Activated CD4-positive, alpha-beta T cell treated with anti-CD3 and anti-CD28 coated beads, Interleukin-2, amount 50 U/mL, for 1 hour (primary cell): ENCODE measurements at regions not wholly inside any gene's neighbourhood (a gene's known extent, or its start where the extent isn't known, plus 50 kb on each side); places are given as distances from the start of the nearest gene placed in this dataset.
"Not testable (repeated sequence)": the region's sequence is repeated elsewhere in the genome, so short reads cannot be mapped to it uniquely, and the experiment has no call there.

ENCODE experiments used
- DNase-seq: peaks from one replicate; pipeline ENCODE4 v3.0.0-alpha.2; 2020

- DNase-seq, result not testable (repeated sequence)
These were observed 82.0 kb upstream of the ADRB2 start for GRCh38 chr5:148744380-148744779.

GRCh38 chr5:148746826-148747535, 79.4 kb upstream of the ADRB2 start:
- DNase-seq, result no peak

DNA sequence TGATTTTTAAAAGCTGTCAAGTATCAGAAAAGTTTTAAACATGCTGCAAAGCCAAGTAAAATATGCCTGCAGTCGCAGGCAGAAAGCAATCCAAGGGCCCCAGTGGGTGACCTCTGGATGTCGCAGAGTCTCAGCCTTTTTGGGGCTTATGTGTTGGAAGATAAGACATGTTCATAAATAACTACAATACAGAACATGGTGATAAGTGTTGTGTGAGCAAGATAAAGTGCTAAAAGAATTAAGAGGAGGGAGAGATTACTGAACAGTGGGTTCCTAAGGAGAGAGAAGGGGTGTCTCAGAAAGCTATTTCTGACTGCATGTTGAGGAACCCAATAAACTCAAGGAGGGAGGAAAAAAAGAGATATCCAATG, 78.9 kb upstream of the ADRB2 start:
- no peak for DNase-seq

GRCh38 chr5:148748702-148749392, 77.6 kb upstream of the ADRB2 start:
- no peak for DNase-seq

DNA sequence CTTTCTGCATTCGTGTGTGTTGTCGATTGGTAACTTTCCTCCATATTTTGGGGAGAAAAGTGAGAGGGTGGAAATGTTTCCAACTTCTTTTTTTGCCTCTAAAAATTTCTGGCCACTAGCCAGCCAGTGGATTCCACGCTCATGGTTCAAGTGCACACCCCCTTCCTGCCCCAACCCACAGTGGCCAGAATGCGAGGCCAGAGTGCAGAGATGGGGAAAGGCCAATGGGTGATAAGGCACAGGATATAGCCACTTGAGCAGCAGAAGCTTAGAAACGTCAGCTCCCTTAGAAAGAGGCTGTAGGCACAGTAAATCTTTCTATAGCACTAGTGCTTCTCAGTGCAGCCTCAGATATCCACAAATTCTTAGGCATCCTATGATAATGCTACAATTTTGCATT, 75.8 kb upstream of the ADRB2 start:
- no peak for DNase-seq

DNA sequence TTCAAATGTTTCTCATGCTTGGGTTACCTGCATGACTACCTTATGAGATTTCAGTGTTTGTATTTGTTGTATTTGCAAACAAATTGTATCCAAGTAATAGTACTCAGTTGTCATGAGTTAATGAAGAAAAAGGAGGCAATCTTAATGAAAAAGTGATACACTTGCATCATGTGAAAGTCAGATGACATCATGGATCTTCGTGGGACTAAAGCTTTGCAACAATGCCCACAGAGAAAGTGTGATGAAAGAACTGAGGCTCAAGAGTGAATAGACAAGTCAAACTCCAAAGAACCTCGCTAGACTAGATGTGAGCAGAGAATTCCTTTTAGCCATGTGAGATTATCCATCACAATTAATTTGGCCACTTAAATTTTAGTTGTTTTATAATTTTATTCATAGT, 75.4 kb upstream of the ADRB2 start:
- no peak for DNase-seq

- DNase-seq, result not testable (repeated sequence)
These were observed 74.0 kb upstream of the ADRB2 start for GRCh38 chr5:148752375-148752774.

DNA sequence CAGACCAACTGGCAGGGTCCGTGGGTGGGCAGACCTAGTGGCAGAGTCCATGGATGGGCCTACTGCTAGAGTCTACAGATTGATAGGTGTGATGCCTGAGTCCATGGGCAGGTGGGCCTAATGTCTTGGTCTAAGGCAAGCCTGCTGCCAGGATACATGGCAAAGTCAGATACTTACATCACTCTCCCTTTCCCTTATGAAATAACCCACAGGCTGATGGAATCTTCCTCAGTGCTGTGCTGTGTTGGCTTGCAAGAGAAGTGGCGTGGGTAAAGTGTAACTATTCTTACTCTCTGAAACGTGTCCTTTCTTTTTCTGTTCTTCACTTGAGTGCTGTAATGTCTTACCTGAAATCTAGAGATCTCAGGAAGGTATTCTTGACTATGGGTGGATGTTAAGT, 67.3 kb upstream of the ADRB2 start:
- DNase-seq, result no peak

DNA sequence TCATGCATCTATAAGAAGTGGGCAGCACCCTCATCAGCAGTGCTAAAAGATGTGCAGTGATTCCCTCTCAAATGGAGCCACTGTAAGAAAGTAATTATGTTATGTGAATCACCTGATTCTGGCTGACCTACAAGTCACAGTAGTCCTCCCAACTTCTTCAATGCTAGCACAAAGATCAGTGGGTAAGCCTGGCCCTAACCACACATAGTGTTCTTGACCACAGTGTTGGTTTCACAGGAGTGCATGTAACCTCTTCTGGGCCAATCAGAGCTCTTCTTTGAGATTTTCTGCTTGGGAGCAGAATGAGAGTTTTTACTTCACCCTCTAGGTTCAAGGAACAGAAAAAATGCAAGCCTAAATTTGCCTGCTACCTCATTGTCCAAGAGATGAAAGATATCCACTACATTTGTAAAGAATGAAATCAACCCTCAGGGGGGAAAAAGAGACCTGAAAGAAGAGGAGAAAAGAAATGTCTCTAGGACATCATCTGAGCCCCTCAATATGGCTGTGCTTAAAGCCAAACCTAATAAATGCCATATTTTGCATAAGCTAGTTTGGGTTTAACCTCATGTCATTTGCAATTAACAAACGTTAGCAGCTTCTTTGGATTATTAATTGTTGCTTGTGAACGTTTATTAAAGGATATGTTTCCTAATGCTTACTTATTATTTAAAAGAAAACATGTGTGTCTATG, 65.3 kb upstream of the ADRB2 start:
- DNase-seq, result no peak

DNA sequence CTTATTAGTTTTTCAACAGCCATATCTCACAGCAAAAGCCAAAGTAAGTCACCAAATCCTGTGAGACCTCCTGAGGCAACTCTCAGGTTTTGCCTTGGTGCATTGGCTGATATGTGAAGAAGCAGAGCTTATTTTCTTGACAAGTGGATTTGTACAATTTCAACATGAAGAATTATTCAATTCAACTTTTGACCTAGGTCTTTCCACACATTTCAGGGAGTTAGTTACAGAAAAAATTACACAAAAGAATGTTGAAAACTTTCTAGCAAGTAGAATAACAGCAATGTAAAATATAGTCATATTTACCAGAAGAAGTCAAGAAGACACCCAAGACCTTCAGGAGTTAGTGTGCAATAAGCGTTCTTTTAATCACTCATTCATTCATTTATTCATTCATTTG, 62.4 kb upstream of the ADRB2 start:
- no peak for DNase-seq

- no peak for DNase-seq
These were observed 61.4 kb upstream of the ADRB2 start for GRCh38 chr5:148765061-148765460.

- no peak for DNase-seq
These were observed 57.5 kb upstream of the ADRB2 start for GRCh38 chr5:148768806-148769415.

DNA sequence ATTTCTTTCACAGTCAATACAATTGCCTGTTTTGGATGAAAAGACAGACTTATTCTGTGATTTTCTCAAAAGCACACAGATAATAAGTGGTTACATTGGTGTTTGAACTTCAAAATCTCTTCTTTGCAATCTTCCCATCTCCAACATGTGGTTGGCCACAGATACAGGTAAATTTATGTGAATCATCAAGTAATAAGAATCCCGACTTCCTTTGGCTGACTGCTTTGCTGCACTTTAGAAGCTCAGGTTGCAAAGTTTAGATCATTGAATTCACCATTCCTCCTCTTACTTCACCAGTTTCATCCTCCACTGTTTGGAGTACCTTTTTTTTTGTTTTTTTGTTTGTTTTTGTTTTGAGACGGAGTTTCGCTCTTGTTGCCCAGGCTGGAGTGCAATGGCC, 56.5 kb upstream of the ADRB2 start:
- DNase-seq, result no peak

GRCh38 chr5:148774313-148774712, 52.1 kb upstream of the ADRB2 start:
- no peak for DNase-seq

DNA sequence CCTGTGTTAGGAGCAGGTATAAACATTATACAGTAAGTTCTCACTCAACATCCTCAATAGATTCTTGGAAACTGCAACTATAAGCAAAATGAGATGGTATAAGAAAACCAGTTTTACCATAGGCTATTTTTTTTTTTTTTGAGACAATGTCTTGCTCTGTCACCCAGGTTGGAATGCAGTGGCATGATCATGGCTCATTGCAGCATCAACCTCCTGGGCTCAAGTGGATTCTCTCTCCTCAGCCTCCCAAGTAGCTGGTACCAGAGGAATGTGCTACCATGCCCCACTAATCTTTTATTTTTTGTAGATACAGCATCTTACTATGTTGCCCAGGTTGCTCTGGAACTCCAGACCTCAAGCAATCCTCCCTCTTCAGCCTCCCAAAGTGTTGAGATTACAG, 50.1 kb upstream of the ADRB2 start:
- DNase-seq, result no peak
